H54 (cell line): ENCODE measurements at regions not wholly inside any gene's neighbourhood (a gene's known extent, or its start where the extent isn't known, plus 50 kb on each side); places are given as distances from the start of the nearest gene placed in this dataset.
"Not testable (repeated sequence)": the region's sequence is repeated elsewhere in the genome, so short reads cannot be mapped to it uniquely, and the experiment has no call there.

ENCODE experiments used
- DNase-seq: peaks from one replicate; pipeline ENCODE4 v3.0.0; 2011; ENCODE audit warnings: low spot score, mixed read lengths; ENCODE audit not compliant: insufficient read length
- FAIRE-seq: peaks from 3 replicates; lab custom pipeline; 2011; peaks lifted over from hg19 to GRCh38; lab: Jason Lieb, UNC
- POLR2A ChIP-seq: IDR thresholded peaks from 2 replicates; pipeline ENCODE4 v1.6.1; 2011; ENCODE audit warnings: low read depth, mild to moderate bottlenecking, low read length

DNA sequence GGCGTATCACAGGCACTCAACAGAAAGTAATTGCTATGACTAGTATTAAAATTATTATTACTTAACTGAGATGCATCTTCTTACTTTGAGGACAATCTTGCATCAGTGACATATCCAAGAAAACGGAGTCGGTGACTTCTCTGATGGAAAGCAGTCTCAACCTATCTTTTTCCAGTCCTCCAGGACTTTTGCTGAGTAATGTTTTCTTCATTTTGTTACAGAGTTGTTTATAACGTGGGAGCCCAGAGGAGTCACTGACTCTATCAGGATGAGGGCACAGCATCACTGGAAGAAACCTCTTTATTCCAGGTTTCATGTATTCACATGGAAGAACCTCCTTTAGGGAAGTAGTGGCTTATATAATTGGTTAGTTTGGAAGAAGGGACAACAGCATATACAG, 51.5 kb upstream of the MELK start:
- DNase-seq (no peak), FAIRE-seq (no peak)
- TF ChIP-seq POLR2A: no peak

DNA sequence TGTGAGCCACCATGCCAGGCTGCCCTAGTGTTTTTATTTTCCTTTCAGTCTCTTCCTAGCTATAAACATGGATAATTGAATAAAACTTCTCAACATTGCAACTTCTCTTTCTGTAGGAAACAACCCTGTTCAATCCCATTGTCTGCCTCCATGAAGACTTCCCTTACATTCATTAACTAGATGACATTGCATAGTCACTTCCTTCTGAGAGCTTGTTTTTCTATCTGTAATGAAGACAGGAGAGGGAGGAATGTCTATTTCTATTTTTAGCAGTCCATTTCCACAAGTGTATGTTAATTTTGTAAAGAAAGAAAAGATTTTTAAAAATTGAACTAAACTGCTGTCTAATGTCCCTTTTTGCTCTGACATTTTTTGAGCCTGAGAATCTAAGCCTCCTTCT, 55.6 kb upstream of the MELK start:
- no peak for TF ChIP-seq POLR2A
- DNase-seq (no peak), FAIRE-seq (no peak)

DNA sequence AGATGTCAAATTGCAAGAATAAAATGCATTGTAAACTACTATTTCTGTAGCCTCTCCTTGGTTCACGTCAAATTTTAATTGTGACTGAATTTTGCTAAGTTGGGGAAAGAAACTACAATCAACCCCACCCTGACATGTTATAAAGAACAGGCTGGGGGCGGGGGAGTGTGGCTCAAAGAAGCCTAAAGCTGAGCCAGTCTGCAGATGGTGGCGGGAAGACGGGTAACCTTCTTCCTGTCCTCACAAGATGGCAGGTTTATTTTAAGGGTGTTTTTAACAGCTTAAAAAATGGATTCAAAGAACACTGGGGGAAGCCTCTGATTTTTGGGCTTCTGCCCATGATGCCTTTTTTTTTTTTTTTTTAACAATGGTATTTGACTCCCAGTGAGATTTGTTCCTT, 68.5 kb upstream of the MELK start:
- no peak for TF ChIP-seq POLR2A
- no peak for FAIRE-seq
- DNase-seq: no peak

DNA sequence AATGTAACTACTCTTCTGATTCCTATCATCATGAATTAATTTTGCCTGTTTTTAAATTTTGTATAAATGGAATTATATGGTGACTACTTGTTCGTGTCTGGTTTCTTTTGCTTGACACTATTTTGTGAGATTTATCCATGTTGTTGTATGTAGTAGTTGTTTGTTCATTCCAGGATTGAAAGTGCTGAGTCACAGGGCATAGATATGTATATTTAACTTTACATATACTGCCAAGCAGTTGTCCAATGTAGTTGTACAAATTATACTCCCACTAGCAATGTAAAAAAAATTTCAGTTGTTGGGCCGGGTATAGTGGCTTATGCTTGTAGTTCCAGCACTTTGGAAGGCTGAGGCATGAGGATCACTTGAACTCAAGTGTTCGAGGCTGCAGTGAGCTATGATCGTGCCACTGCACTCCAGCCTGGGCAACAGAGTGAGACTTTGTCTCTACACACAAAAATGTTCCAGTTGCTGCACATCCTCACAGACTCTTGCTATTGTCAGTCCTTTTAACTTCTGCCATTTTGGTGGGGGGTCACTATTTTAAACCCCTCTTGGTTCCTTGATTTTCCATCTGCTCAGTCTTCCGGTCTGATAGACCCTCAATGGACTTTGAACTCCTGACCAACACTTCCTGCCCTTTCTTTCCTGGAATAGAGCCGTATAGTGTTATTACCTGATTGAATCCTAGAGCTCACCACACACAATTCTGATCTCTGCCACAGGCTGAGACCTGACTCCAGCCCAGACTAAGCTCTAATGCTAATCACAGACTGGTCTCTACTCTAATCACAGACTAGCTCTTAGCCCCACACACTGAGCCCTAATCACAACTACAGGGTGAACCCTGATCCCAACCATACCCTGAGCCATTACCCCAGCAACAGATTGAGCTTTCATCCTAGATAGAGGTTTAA, 69.3 kb upstream of the MELK start:
- no peak for TF ChIP-seq POLR2A
- no peak for FAIRE-seq
- DNase-seq: no peak

DNA sequence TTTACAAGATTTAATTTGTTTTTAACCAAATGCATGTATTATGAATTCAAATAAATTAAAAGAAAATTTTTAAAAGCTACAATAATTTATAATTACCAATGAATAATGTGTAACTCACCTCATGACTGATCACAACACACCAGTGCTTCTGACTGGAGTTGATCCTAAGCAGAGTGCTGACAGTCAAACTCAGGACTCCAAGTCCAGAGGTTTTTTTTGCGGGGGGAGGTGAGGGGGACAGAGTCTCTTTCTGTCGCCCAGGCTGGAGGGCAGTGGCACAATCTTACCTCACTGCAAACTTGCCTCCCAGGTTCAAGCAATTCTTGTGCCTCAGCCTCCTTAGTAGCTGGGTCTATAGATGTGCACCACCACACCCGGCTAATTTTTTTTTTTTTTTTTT, 71.0 kb upstream of the MELK start:
- TF ChIP-seq POLR2A: no peak

DNA sequence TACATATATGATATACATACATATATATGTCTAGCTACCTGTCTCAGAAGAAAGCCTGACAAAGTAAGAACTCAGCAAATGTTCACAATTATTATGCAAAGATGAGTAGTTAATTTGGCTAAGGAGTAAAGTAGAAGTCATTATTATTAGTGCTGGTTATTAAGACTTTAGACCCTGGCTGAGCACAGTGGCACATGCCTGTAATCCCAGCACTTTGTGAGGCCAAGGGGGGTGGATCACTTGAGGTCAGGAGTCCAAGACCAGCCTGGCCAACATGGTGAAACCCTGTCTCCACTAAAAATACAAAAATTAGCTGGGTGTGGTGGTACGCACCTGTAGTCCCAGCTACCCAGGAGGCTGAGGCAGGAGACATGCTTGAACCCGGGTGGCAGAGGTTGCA, 71.8 kb upstream of the MELK start:
- not testable (repeated sequence) for DNase-seq, FAIRE-seq

More for the DNA sequence above, 71.0 kb upstream of the MELK start:
- DNase-seq (no peak), FAIRE-seq (no peak)

DNA sequence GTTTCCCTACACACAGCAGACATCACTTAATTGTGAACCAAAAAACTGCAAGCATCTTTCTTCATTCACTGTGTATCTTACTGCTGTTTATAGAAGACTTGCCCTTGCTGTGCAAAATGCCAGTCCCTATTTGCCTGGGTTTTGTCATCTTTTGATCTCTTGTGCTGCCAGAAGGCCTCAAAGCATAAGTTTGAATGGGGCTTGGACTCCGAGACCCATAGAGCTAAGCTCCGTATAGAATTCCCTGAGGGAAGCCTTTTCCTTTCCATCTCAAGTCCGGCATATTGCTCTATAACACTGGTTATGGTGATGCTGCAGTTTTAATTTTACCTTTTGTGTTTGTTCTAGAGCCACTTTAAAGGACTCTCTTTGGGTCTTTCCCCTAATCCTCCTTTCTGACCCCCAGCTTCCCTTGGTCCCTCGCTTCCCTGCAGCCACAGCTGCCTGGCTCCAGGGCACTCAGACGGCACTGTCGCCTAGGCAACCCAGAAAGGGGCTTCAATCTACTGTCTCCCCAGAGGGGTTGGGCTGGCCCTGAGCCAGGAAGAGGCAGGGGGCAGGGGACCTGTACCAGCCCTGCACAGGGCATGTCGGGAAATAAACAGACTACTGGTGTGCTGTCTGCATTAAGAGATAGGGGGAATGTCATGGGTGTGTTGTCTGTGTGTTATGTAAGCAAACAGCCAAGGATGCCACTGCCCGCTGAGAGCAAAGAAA, 73.4 kb upstream of the MELK start:
- FAIRE-seq (no peak), DNase-seq (no peak)
- TF ChIP-seq POLR2A: no peak

DNA sequence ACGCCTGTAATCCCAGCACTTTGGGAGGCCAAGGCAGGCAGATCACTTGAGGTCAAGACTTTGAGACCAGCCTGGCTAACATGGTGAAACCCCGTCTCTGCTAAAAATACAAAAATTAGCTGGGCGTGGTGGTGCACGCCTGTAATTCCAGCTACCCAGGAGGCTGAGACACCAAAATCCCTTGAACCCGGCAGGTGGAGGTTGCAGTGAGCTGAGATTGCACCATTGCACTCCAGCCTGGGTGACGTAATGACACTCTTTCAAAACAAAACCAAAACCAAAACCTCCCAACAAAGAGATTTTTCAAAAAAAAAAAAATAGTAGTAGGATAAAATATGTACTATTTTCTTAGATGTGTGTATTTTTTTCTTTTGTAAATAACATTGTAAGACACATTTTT, 79.1 kb upstream of the MELK start:
- not testable (repeated sequence) for DNase-seq, FAIRE-seq

DNA sequence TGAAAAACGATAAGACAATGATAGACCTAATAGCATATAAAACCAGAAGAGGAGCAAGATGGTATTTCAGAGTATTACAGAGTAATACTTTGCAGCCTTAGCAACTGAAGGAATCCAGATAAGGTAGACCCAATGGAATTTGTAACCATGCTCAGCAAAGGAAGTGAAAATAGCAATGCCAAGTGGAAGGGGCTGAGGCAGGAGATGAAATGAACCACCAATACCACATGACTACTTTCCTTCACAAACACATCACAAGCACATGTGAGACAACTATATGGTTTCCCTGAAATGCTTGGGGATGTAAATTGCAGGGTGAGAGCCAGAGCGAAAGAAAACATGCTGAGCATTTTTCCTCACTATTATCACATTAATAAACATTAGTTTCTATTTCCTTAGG, 79.8 kb upstream of the MELK start:
- no peak for DNase-seq
- no peak for FAIRE-seq
- TF ChIP-seq POLR2A: no peak

DNA sequence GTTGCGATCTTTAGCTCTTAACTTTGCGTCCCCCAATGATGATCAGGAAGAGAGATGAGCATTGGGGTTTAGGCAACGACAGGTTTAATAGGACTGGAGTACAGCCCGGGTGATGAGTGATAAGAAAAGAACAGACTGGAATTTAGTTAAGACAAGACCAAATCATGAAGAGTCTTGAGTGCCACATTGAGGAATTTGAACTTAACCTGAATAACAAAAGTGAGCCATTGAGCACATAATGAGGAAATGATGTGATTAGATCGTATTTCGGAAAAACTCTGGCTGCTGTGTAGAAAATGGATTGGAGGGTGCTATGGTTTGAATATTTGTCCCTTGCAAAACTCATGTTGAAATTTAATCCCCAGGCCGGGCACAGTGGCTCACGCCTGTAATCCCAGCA, 83.2 kb upstream of the MELK start:
- no peak for DNase-seq
- no peak for TF ChIP-seq POLR2A
- no peak for FAIRE-seq

DNA sequence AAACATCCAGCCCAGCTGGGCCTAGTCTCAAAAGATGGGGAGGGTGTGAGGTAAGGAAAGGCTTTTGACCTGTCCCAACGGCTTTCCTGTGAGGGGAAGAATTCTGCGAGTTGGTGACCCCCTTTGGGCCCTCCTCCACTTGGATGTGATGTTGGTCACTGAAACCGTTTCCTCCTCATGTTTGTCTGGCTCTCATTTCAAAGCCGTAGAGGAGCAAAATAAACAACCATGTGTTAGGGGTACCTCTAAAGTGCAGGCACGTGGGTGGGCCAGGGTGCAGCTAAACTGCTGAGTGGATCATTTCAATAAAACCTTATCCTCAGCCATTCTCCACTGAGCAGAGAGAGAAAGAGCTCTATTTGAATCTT, 84.3 kb upstream of the MELK start:
- FAIRE-seq (no peak), DNase-seq (no peak)
- no peak for TF ChIP-seq POLR2A

DNA sequence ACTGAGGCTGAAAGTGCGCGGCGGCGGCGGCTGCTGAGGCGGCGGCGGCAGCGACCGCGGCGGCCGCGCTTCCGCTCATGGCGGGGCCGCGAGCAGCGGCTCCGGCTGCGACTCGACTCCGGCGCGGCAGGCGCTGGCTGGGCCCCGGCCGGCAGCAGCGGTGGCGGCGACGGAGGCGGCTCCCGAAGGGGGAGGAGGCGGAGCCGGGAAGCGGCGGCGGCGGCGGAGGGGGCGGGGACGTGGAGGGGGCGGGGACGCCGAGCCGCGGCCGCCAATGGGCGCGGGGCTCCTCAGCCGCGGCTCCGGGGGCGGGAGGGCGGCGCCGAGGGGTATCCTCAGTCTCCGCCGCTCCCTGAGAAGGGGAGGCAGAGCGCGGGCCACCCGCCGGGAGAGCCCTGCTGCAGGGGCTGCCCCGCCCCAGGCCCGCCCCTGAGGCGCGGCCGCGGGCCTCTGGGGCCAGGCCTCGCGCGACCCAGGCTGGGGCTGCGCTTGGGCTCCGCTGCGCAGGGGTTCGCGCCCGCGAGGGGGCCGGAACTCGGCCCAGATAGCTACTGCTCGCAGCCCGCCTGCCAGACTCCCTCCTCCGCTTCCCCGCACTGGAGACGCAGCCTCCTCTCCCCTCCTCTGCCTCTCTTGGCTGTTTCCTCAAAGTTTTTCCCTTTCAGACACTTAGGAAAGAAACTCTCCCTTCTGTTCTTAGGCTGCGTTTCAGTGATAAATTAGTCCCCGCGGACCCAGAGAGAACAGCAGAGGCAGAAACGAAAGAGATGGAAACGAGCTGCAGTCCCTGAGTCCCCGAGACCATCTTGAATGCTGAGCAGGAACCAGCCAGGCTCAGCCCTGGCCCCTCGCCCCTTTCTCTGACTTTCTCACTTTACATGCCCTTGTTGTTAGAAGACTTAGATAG, 85.0 kb upstream of the MELK start:
- peak; percentile 77 for DNase-seq
- FAIRE-seq: no peak
- peak; percentile 65 for TF ChIP-seq POLR2A

DNA sequence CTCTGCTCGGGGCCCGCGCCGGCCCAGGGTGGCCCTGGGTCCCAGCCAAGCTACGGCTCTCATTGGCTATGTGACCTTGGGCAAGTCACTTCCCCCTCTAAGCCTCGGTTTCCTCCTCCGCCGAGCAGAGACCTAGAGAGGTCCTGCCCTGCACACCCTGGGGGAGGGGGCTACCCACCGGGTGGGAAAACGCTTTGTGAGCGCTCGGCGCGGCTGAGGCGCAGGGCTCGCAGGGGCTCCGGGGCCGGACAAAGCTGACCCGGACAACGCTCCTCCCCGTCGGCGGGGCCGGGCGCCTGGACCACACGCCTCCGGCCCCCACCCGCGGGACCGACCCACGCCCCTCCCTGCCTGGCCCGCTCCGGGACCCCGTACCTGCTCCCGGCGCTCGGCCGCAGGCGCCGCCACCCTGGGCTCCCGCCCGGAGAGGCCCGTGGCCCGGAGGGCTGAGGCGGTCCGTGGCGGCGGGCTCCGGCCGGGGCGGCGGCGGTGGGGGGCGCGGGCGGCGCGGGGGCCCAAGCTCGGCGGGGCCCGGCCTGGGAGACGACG, 85.7 kb upstream of the MELK start:
- DNase-seq (no peak), FAIRE-seq (no peak)
- TF ChIP-seq POLR2A: no peak
